IPS-NIHi7 (cell line): ENCODE measurements at regions not wholly inside any gene's neighbourhood (a gene's known extent, or its start where the extent isn't known, plus 50 kb on each side); places are given as distances from the start of the nearest gene placed in this dataset.
"Not testable (repeated sequence)": the region's sequence is repeated elsewhere in the genome, so short reads cannot be mapped to it uniquely, and the experiment has no call there.

Experiments used
- DNase-seq: peaks from one replicate; pipeline ENCODE4 v3.0.0; 2012; ENCODE audit warnings: mixed read lengths; ENCODE audit errors: extremely low spot score

DNA sequence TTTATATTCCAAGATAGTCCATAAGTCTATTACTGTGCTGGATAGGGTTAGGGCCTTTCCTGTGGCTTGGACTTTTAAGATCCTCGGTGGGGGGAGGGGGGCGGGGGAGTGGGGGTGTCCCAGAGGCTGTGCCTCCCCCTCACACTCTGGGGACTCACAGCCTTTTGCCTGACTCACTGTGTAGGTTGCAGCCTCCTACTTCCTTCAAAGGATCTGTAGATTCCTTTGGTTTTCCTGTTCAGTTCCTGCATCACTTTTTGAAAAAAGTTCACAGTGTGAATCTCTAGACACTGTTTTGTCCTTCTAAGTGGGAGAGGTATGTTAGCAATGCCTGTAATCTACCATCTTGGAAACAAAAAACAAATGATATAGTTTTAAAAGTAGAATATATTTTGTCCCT is 999.9 kb downstream of the GLUD2 start:
- no peak for DNase-seq

DNA sequence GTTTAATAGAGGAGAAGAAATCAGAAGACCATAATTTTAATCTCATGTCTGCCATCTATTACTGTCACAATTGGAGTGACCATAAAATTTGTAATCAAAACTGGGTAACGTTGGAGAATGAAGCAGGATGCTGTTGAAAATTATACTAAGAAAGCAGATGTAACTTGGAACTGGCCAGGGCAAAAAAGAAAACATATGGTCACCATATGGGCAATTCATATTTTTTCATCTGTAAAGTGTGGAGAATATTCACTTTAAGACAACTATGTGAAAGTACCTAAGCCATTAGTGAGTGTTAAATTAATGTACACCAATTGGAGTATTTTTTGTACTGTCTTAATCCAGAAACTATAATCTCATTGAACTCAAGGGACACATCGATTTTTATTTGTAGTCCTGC is 1008.0 kb downstream of the GLUD2 start:
- DNase-seq, result no peak

DNA sequence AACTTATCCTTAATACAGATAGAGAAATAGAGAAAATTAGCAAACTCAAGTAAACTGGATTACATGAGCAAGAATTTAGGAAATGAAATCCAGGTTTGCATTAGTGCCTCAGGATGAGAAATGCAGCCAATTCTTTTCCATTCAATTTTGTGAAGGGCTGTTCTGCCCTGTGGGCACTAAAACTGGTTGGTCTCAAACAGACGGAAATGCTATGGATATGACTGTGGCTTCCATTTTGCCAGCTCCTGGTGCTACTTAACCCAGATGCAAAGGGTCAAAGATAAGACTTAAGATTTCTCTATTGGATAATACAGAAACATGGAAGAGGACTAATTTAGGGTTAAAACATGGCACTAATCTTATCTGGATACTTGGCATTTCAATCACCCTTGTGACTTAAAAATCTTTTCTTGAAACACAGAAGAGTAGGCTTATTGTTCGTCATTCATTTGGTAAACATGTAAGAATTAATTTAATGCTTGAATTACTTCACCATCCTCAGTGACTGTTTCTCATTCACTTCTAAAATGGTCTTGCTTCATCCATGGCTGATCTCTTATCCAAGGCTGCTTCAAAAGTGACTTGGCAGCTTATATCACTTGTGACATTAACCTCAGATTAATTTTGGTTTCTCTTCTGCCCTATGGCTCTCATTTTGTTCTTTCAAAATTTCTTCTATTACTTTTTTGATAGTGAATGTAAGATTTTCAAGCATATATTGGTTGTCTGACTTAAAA is 1008.7 kb downstream of the GLUD2 start:
- no peak for DNase-seq

DNA sequence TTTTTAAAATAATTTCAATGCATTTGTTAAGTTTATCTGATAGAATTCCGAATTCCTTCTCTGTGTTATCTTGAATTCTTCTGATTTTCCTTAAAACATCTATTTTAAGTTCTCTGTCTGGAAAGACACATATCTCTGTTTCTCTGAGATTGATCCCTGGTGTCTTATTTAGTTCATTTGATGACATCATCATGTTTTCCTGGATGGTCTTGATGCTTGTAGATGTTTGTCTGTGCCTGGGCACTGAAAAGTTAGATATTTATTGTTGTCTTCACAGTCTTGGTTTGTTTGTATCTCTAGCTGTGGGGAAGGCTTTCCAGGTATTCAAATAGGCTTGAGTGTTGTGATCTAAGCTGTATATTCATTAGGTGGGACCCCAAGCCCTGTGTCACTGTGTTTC is 1028.8 kb downstream of the GLUD2 start:
- no peak for DNase-seq

DNA sequence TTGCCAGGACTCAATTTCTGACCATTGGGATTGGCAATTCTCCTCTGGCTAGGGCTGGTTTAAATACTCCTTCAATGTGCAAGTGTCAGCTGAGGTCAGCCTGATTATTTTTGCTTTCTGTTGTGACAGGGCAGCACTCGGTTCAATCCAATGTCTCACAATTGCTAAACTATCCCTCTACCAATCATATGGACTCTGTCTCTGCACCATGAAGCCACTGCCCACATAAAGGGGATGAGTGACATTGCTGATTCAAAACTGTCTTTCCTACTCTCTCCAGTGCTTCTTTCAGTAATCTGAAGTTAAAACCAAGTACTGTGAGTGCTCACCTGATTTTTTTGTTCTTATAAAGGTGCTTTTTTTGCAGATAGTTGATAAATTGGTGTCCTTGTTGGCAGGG is 1030.7 kb downstream of the GLUD2 start:
- DNase-seq, result no peak

DNA sequence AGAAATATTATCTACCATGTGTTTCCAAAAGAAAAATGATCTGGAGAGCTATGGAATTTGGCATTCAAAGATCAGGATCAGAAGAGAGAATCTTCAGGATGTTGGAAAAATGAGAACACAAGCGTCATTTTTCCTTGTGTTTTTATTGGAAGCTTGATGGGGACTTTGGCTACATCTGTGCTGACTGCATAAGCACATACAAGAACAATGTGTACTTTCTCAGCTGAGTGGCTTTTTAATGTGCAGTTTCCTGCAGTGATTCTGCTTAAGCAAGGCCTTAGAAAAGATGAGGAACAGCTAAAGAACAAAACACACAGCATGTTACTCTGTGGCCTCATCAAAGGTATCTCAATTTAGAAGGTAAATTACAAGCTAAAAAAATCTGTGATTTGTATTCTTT is 1039.9 kb downstream of the GLUD2 start:
- DNase-seq, result no peak

DNA sequence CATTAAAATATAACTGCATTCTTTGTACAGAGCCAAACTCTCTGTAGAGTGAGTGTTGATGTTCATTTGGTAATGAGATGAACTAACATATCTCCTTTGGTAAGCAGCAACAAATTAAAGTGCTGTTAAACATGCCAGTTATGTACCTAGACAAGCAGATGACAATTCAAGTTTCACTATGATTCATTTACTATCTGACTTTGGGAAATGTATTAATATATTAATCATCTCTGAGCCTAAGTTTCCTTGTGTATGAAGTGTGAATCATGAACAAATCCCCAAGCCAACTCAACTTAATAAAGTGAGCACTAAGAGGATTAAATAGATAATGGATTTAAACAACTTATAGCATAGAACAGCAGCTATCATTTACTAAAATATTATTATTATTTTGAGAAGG is 1044.2 kb downstream of the GLUD2 start:
- no peak for DNase-seq

DNA sequence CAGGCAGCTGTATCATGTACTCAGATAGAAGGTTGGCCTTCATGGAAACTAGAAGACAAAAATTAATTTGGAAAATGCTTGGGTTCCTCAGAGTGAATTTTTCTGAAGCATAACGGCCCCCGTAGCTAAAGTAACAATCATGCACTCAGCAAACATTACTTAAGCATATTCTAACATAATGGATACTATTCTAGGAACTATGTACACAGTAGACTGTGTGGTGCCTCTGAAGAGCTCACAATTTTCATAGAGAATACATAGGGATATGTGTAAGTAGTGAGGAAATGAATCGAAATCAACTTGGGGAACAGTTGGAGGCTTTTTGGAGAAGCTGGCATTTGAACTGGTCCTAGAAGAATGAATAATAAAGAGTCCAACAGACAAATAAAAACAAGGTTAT is 1045.0 kb downstream of the GLUD2 start:
- DNase-seq, result no peak

DNA sequence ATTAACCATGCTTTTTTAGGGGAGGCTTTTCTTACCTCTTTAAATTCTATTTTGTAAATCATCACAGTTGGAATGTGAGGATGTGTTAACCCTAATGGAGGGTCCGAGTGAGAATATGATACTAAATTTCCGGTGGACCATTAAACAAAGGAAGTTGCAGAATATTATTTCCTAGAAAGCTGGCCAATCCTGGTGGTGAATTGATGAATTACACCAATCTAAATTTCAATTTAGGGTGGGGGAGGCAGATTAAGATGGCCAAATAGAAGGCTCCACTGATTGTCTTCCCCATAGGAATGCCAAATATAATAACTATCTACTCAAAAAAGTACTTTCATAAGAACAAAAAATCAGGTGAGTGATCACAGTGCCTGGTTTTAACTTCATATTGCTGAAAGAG is 1045.6 kb downstream of the GLUD2 start:
- DNase-seq, result no peak

DNA sequence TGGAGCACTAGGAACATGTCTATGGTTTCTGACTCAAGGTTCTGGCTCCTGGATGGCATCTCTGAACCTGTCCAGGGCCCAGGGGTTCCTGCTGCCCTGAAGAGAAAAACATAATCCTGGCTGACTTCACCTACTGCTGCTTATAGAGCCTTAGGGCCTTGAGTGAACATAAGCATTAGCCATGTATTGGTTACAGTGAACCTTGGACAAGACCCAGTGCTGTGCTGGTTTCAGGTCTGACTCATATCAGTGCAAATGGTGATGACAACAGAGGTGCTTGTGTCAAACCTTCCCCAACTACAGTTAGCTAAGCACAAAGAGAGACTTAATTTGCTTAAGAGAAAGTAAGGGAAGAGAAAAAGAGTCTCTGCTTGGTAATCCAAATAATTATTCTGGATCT is 1047.2 kb downstream of the GLUD2 start:
- DNase-seq, result no peak

DNA sequence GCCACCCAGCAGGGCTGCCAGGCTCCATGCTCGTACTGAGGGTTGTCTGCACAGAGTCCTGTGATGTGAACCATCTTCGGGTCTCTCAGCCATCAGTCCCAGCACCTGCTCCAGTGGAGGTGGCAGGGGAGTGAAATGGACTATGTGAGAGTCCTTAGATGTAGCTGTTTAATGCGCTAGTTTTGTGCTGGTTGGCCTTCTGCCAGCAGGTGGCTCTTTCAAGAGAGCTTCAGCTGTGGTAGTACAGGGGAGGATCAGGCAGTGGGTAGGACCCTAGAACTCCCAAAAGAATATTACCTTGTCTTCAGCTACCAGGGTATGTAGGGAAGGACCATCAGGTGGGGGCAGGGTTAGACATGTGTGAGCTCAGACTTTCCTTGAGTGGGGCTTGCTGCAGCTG is 1066.0 kb downstream of the GLUD2 start:
- DNase-seq, result peak; percentile 27

DNA sequence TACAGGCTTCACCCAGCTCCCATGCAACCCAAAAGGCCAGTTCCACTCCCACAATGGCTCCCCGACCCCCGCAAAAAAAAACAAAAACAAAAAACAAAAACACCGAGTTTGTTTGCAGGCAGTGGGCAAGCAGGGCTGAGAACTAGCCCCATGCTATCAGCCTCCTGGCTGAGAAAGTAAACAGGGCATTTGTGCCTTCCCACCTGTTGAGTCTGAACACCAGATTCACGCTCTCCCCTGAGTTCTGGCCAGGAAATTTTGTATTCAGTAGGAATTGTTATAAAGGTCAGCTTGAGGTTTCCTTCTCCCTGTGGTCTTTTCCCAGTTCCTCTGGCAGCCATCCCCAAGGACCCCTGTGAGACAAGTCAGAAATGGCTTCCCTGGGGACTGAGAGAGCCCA is 1066.5 kb downstream of the GLUD2 start:
- no peak for DNase-seq

DNA sequence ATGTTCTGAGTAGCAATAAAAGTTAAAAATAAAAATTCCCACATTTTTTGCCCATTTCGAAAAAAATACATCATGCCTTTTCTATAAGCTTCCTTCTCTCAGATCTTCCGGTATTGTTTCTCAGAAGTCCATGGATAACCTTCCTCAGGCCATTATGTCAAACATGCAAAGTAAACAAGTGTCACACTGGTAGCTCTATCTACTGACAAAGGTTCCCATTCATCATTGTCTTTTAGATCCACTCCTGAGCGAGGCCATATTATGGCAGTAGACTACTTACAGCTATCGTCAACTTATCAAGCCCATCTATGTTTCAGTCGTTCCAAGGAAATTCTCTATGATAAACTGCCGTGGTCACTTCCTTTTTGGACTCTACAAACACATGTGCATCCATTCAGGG is 1068.2 kb downstream of the GLUD2 start:
- no peak for DNase-seq

DNA sequence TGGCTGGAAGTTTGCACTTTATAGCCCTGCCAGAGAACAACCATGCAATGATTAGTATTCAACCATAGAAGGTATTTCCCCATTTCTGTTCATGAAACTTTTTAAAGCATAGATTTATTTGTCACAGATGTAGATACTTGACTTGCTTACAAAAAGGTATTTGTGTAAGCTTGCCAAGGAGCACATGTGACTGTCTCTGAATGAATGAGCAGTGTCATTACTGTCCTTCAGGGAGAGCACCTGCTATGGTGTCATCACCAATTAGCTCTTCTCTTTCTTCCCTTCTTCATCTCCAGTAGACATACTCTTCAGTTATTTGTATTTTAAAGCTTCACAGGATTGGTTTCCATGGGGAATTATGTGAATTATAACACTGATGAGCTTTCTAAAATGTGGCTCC is 1064.7 kb upstream of the GRIA3 start:
- no peak for DNase-seq

DNA sequence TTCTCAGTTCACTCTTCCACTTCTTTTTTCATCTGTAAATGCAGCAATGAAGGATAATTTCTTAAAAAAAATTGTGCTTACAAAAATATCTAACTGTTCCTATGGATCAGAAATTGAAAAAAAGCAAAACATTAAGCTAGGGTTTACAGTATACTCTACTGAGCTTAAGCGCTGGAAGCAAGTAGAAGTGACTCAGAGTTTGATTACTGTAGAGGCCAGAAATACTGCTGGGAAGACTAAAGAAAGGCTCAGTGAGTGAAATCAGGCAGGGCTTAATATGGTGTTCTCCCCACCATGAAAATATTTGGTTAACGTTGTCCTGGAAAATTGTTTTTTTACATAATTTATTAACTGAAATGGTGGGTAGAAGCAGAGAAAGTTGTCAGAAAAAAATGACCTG is 1061.8 kb upstream of the GRIA3 start:
- no peak for DNase-seq

DNA sequence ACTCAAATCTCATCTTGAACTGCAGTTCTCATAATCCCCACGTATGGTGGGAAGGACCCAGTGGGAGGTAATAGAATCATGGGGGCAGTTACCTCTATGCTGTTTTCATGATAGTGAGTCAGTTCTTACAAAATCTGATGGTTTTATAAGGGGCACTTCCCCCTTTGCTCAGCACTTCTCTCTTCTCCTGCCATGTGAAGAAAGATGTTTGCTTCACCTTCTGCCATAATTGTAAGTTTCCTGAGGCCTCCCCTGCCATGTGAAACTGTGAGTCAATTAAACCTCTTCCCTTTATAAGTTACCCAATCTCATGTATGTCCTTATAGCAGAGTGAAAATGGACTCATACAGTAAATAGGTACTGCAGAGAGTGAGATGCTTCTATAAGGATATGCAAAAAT is 1050.6 kb upstream of the GRIA3 start:
- no peak for DNase-seq

DNA sequence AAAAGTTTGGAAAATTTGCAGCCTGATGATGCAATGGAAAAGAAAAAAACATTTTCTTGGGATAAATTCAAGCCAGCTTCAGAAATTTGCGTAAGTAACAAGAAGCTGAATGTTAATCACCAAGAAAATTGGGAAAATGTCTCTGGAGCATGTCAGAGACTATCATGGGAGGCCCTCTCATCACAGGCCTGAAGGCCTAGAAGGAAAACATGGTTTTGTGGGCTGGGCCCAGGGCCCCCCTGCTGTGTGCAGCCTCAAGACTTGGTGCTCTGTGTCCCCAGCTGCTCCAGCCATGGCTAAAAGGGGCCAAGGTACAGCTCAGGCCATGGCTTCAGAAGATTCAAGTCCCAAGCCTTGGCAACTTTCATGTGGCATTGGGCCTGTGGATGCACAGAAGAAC is 1049.8 kb upstream of the GRIA3 start:
- no peak for DNase-seq

DNA sequence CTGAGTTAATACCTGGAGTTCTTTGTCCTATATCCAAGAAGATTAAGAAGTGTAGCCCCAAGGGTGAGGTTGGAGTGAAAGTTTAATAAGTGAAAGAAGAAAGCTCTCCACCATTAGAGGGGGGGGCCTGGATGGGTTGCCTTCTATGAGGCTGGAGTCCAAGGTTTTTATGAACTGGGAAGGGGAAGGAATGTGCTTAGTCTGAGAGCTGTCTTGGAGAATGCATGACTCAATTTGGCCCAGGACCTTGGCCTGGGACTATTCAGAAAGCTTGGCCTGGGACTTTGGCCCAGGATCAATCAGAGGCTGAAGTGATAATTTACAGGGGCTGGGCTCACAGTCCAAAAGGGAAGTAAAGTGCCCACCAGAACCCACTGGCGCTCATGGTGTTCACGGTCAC is 1049.0 kb upstream of the GRIA3 start:
- DNase-seq, result no peak

DNA sequence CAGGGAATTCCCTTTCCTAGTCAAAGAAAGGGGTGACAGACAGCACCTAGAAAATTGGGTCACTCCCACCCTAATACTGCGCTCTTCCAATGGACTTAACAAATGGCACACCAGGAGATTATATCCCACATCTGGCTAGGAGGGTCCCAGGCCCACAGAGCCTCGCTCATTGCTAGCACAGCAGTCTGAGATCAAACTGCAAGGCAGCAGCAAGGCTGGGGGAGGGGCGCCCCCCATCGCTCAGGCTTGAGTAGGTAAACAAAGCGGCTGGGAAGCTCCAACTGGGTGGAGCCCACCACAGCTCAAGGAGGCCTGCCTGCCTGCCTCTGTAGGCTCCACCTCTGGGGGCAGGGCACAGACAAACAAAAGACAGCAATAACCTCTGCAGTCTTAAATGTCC is 1043.9 kb upstream of the GRIA3 start:
- DNase-seq, result not testable (repeated sequence)

DNA sequence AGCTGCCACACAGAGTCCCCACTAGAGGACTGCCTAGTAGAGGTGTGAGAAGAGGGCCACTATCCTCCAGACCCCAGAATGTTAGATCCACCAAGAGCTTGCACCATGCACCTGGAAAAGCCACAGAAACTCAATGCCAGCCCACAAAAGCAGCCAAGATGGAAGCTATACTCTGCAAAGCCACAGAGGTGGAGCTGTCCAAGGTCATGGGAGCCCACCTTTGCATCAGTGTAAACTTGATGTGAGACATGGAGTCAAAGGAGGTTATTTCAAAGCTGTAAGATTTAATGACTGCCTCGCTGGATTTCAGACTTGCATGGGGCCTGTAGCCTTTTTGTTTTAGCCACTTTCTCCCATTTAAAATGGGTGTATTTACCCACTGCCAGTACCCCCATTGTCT is 1030.1 kb upstream of the GRIA3 start:
- DNase-seq, result no peak

DNA sequence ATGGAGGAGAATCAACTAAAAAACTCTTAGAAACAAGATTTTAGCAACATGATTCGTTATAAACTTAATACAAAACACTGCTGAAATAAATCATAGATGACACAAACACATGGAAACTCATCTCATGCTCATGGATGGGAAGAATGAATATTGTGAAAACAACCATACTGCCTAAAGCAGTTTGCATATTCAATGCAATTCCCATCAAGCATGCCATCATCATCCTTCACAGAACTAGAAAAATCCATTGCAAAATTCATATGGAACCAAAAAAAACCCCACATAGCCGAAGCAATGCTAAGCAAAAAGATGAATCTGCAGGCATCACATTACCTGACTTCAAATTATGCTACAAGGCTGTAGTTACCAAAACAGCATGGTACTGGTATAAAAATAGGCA is 1015.8 kb upstream of the GRIA3 start:
- no peak for DNase-seq

DNA sequence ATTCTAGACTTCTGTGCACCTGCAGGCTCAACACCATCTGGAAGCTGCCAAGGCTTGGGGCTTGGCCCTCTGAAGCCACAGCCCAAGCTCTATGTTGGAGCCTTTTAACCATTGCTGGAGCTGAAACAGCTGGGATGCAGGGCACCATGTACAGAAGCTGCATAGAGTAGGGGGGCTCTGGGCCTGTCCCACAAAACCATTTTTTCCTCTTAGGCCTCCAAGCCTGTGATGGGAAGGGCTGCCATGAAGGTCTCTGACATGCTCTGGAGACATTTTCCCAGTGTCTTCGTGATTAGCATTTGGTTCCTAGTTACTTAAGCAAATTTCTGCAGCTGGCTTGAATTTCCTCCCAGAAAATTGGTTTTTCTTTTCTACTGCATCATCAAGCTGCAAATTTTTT is 999.3 kb upstream of the GRIA3 start:
- DNase-seq, result no peak

DNA sequence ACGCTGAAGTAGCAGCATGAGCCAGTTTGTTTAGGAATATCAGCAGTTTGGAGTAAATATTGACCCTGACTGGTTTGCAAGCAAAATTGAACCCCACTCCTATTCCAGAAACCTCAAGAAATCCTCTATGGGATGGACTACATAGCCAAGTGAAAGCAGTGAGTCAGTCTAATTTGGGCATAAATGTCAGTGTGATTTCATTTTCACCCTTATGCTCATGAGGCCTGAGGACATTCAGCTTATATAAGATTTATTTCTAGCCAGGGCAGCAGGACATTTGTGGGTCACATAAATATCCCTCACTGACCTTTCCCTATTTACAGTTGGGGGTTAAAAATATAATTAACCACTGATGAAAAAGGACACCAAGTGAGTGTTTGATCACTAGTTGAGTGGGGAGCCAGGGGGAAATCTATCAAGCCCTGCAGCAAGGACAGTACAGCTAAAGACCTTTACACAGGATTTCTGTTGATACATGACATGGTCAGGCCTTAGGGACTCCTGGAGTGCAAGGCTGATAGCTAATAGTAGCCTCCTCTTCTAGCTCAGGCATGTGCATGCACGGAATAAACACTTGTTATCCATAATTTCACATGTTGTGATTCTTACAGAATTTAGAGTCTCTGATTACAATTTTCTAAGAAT is 996.9 kb upstream of the GRIA3 start:
- DNase-seq, result no peak

DNA sequence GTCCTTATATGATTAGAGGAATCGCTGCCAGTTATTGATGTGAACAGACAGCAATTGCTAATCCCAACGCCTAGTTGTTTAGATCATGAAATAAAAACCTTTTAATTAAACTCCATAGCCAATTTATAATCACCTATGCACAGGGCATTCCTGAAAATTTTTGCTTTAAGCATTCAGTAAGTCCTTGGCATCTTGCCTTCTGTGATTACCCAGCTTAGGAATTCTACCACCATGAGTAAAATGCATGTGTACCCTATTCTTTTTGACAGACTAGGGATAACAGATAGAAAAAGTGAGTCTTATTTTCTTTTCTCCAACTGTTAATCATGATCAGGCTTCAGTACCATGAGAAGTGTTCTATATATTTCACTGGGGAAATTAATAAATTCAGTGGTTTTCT is 995.3 kb upstream of the GRIA3 start:
- DNase-seq, result no peak
